K562 (cell line): ENCODE measurements at regions not wholly inside any gene's neighbourhood (a gene's known extent, or its start where the extent isn't known, plus 50 kb on each side); places are given as distances from the start of the nearest gene placed in this dataset.

Experiments used
- ATAC-seq: fragments of 200-7000 bp; cut with Tn5 transposase; 3 replicates; pipeline ENCODE4 v1.9.1; 2020; ENCODE audit warnings: moderate library complexity
- BruUV-seq: library from RNA; stranded (reverse); fragments of 400-500 nt; replicated peaks from 2 replicates; lab custom pipeline; 2021; lab: Mats Ljungman, UMichigan
- CTCF ChIA-PET: fragments of 300-600 bp; formaldehyde crosslinking; extraction: SDS; loops from one replicate; lab custom pipeline; 2021; ENCODE audit warnings: low intra/inter-chr PET ratio; lab: Yijun Ruan, JAX
- POLR2A ChIA-PET: fragments of 300-600, 350-650 bp; sonication (Branson Sonifier 250); formaldehyde crosslinking; extraction: SDS; loops from one replicate; lab custom pipeline; 2021; ENCODE audit warnings: antibody characterized with exemption, inconsistent platforms; lab: Yijun Ruan, JAX
- DNase-seq, 4 experiments: peaks; one replicate each; pipeline versions ENCODE4 v3.0.0 to v3.0.0-alpha.2; 2011 to 2018; ENCODE audit warnings: low spot score in 3 of 4, mixed read lengths in 3 of 4; ENCODE audit errors: extremely low read depth in 1 of 4
- FAIRE-seq: peaks from 2 replicates; lab custom pipeline; 2011; peaks lifted over from hg19 to GRCh38; lab: Jason Lieb, UNC
- H2AFZ ChIP-seq: 2 replicates; pipeline ENCODE4 v1.6.0; 2011; ENCODE audit warnings: low read depth, low read length, control low read depth, inconsistent platforms
- H3K27ac ChIP-seq: fragments of 200-600 bp; 3 replicates; pipeline ENCODE4 v1.8.0; 2011; ENCODE audit warnings: low read depth, mild to moderate bottlenecking, control low read depth, inconsistent platforms, low read length, moderate library complexity, mixed read lengths; ENCODE audit errors: extremely low read depth
- H3K27me3 ChIP-seq, 2 experiments: fragments of 300-600 bp in 1 of 2; 2 replicates in 1 of 2; 3 replicates in 1 of 2; pipeline versions ENCODE4 v1.6.0 to v1.8.0; 2011; ENCODE audit warnings: inconsistent platforms in 2 of 2, low read length in 2 of 2, mild to moderate bottlenecking in 1 of 2, mixed read lengths in 1 of 2, moderate library complexity in 1 of 2; ENCODE audit not compliant: control insufficient read depth in 2 of 2, insufficient read depth in 2 of 2
- H3K36me3 ChIP-seq: fragments of 300-600 bp; 3 replicates; pipeline ENCODE4 v1.8.0; 2011; ENCODE audit warnings: mild to moderate bottlenecking, low read length, inconsistent platforms; ENCODE audit not compliant: control insufficient read depth, insufficient read depth
- H3K4me1 ChIP-seq, 2 experiments: fragments of 200-600 bp in 1 of 2; replicated peaks in 1 of 2; 2 replicates in 1 of 2; 3 replicates in 1 of 2; pipeline versions ENCODE4 v1.5.1 to v1.8.0; 2011; ENCODE audit warnings: inconsistent platforms in 2 of 2, low read length in 2 of 2, mild to moderate bottlenecking in 1 of 2, mixed read lengths in 1 of 2, moderate library complexity in 1 of 2; ENCODE audit not compliant: control insufficient read depth in 2 of 2, insufficient read depth in 2 of 2
- H3K4me2 ChIP-seq: 2 replicates; pipeline ENCODE4 v1.6.1; 2011; ENCODE audit warnings: low read length, control low read depth, inconsistent platforms, mixed read lengths; ENCODE audit not compliant: insufficient read depth
- H3K4me3 ChIP-seq: fragments of 200-600 bp; sonication (generic), shearing (Covaris generic); 2 replicates; pipeline ENCODE4 v1.5.1; 2016; ENCODE audit warnings: control low read depth, inconsistent platforms
- H3K79me2 ChIP-seq: fragments of 200-600 bp; 3 replicates; pipeline ENCODE4 v1.8.0; 2011; ENCODE audit warnings: low read length, inconsistent platforms; ENCODE audit not compliant: control insufficient read depth, insufficient read depth
- H3K9ac ChIP-seq, 2 experiments: 2 replicates each; pipeline versions ENCODE4 v1.6.0 to v1.6.1; 2011; ENCODE audit warnings: low read depth in 2 of 2, low read length in 2 of 2, control low read depth in 1 of 2, inconsistent platforms in 1 of 2, mild to moderate bottlenecking in 1 of 2, mixed read lengths in 1 of 2; ENCODE audit not compliant: insufficient read depth in 1 of 2
- H3K9me1 ChIP-seq: one replicate; pipeline ENCODE4 v1.6.0; 2011; ENCODE audit warnings: inconsistent platforms, mild to moderate bottlenecking, low read length, moderate library complexity; ENCODE audit not compliant: control insufficient read depth, insufficient read depth
- H3K9me3 ChIP-seq: replicated peaks from 2 replicates; pipeline ENCODE4 v1.5.1; 2011; ENCODE audit warnings: low read depth, low read length, inconsistent platforms; ENCODE audit not compliant: control insufficient read depth, insufficient read depth
- H4K20me1 ChIP-seq: replicated peaks from 2 replicates; pipeline ENCODE4 v1.6.1; 2011; ENCODE audit warnings: low read length, inconsistent platforms, mixed read lengths; ENCODE audit not compliant: control insufficient read depth, insufficient read depth
- AFF1 ChIP-seq, 2 experiments: fragments of 450-650 bp; IDR thresholded peaks; 2 replicates each; pipeline ENCODE4 v1.6.1; 2018; ENCODE audit warnings: mild to moderate bottlenecking in 2 of 2, low read depth in 1 of 2; ENCODE audit not compliant: partially characterized antibody in 2 of 2
- BMI1 ChIP-seq: fragments of 150-350 bp; IDR thresholded peaks from 2 replicates; pipeline ENCODE4 v1.6.1; 2014; ENCODE audit warnings: low read length
- BRD9 ChIP-seq: fragments of 450-650 bp; IDR thresholded peaks from 2 replicates; pipeline ENCODE4 v1.6.1; 2018; ENCODE audit warnings: low read depth; ENCODE audit not compliant: partially characterized antibody
- CBFA2T2 ChIP-seq: fragments of 450-650 bp; conservative IDR thresholded peaks from 2 replicates; pipeline ENCODE4 v1.6.1; 2017; ENCODE audit warnings: mild to moderate bottlenecking
- CREB3 ChIP-seq: fragments of 450-650 bp; conservative IDR thresholded peaks from 2 replicates; pipeline ENCODE4 v1.6.1; 2016; ENCODE audit warnings: missing genetic modification characterization, low read depth, mild to moderate bottlenecking, missing compliant biosample characterization, moderate library complexity
- CTCFL ChIP-seq: IDR thresholded peaks from 2 replicates; pipeline ENCODE4 v1.6.1; 2011; ENCODE audit warnings: borderline replicate concordance, low read depth, mild to moderate bottlenecking, moderate library complexity, low read length; ENCODE audit not compliant: insufficient read depth, poor library complexity, severe bottlenecking
- ESRRB ChIP-seq: fragments of 250-450 bp; sonication (Bioruptor Pico); IDR thresholded peaks from 2 replicates; pipeline ENCODE4 v1.5.0; 2020; ENCODE audit warnings: mild to moderate bottlenecking, moderate library complexity, borderline replicate concordance
- FOXK1 ChIP-seq: sonication (generic); formaldehyde crosslinking; IDR thresholded peaks from 2 replicates; pipeline ENCODE4 v1.8.0; 2022; ENCODE audit warnings: missing genetic modification reagents, mild to moderate bottlenecking, borderline replicate concordance
- ID3 ChIP-seq, 2 experiments: fragments of 250-450 bp in 1 of 2; fragments of 450-650 bp in 1 of 2; sonication (Bioruptor Pico) in 1 of 2; IDR thresholded peaks; 2 replicates each; pipeline versions ENCODE4 v1.6.1 to v1.8.0; 2016 to 2021; ENCODE audit warnings: mild to moderate bottlenecking in 2 of 2, moderate library complexity in 2 of 2, missing compliant biosample characterization in 1 of 2, missing genetic modification characterization in 1 of 2
- NONO ChIP-seq, 2 experiments: fragments of 200-400 bp in 1 of 2; fragments of 450-650 bp in 1 of 2; formaldehyde crosslinking in 1 of 2; IDR thresholded peaks; 2 replicates each; pipeline ENCODE4 v1.6.1; 2017; ENCODE audit warnings: low read depth in 2 of 2, mild to moderate bottlenecking in 2 of 2, moderate library complexity in 2 of 2, low read length in 1 of 2
- RCOR1 ChIP-seq, 2 experiments: IDR thresholded peaks; 2 replicates each; pipeline ENCODE4 v1.6.1; 2012; ENCODE audit warnings: low read depth in 2 of 2, low read length in 2 of 2, borderline replicate concordance in 1 of 2, improper control_type of control experiment in 1 of 2
- SIN3B ChIP-seq: fragments of 450-650 bp; IDR thresholded peaks from 2 replicates; pipeline ENCODE4 v1.6.1; 2017; ENCODE audit warnings: low read depth, mild to moderate bottlenecking, moderate library complexity
- TRIM24 ChIP-seq, 2 experiments: fragments of 450-650 bp; IDR thresholded peaks; 2 replicates each; pipeline ENCODE4 v1.6.1; 2016
- TSC22D4 ChIP-seq: fragments of 450-650 bp; IDR thresholded peaks from 2 replicates; pipeline ENCODE4 v1.6.1; 2016; ENCODE audit warnings: missing genetic modification characterization, missing biosample characterization, control low read depth
- ZNF197 ChIP-seq: fragments of 200-800 bp; sonication (Bioruptor generic); IDR thresholded peaks from 2 replicates; pipeline ENCODE4 v1.6.1; 2016; ENCODE audit warnings: low read depth, missing genetic modification characterization, missing compliant biosample characterization
- WGBS: fragments of 100-300 bp; shearing (Covaris generic); methylation state at CpG from one replicate; pipeline ENCODE4 v1.1.6; 2016; ENCODE audit warnings: low coverage, mixed read lengths; ENCODE audit not compliant: insufficient coverage; ENCODE audit errors: missing lambda C conversion rate; 5-methylcytosine and 5-hydroxymethylcytosine counted together
- in situ Hi-C: fragments of 300-500 bp; cut with MboI; formaldehyde crosslinking; loops from 4 replicates; pipeline ENCODE4 v1.15.0; 2018; ENCODE audit warnings: inconsistent platforms, mixed read lengths
- intact Hi-C: fragments of 100-400 bp; cut with micrococcal nuclease; formaldehyde crosslinking; loops from 2 replicates; pipeline ENCODE4 v1.14.2; 2022

- Histone ChIP-seq H3K9ac (no peak overlapping the region), H3K9me1 (no peaks in the 10 kb centered on the region), H4K20me1 (no peaks in the 10 kb centered on the region), H2AFZ (no peak overlapping the region), H3K36me3 (no peaks in the 10 kb centered on the region), H3K79me2 (no peaks in the 10 kb centered on the region), H3K4me3 (no peak overlapping the region), H3K27ac (no peak overlapping the region), H3K9me3 (no peaks in the 10 kb centered on the region), H3K4me1 (no peaks in the 10 kb centered on the region), H3K27me3 (peaks cover 20% of the 10 kb centered on the region in 2 experiments; a peak in 4 of 5 replicates), H3K4me2 (no peak overlapping the region)
- intact Hi-C loops (no loop called here), in situ Hi-C loops (no loop called here)
- no peak for FAIRE-seq
- ChIA-PET POLR2A (no interaction called here), CTCF (no interaction called here)
- ATAC-seq, result no peak
- BruUV-seq, result no TSS peak
- 3% methylated on average over 3 of the region's 9 CpGs for WGBS
- no peak for DNase-seq
- TF ChIP-seq ZNF197, result no peak
- no peak for TF ChIP-seq SIN3B
- no peak for TF ChIP-seq CREB3
- no peak for TF ChIP-seq TSC22D4 (tag)
- no peak for TF ChIP-seq ID3 (CRISPR knock-in tag; IDR thresholded peaks at IDR 0.05)
- no peak for TF ChIP-seq ID3 (tag; IDR thresholded peaks at IDR 0.05)
- no peak for TF ChIP-seq NONO (IDR thresholded peaks at IDR 0.05; ENCODE audit: low read depth in 2 of 2, low read length in 1 of 2)
- no peak for TF ChIP-seq TRIM24 (IDR thresholded peaks at IDR 0.05)
- no peak for TF ChIP-seq CTCFL
- no peak for TF ChIP-seq BRD9
- no peak for TF ChIP-seq CBFA2T2
- TF ChIP-seq ESRRB (CRISPR knock-in tag), result no peak
- TF ChIP-seq FOXK1 (CRISPR knock-in tag), result no peak
- no peak for TF ChIP-seq AFF1 (IDR thresholded peaks at IDR 0.05; ENCODE audit: low read depth in 1 of 2, partially characterized antibody in 2 of 2)
- TF ChIP-seq BMI1, result no peak
- TF ChIP-seq RCOR1 (IDR thresholded peaks at IDR 0.05; ENCODE audit: borderline replicate concordance in 1 of 2, low read depth in 2 of 2, low read length in 2 of 2), result no peak
These were observed 67.1 kb upstream of the CCND2 start for GRCh38 chr12:4206470-4206869.
